Globus pallidus (tissue), 1 donor: ENCODE measurements at regions not wholly inside any gene's neighbourhood (a gene's known extent, or its start where the extent isn't known, plus 50 kb on each side); places are given as distances from the start of the nearest gene placed in this dataset.

ENCODE experiments used
- DNase-seq: peaks from one replicate; pipeline ENCODE4 v3.0.0-alpha.2; 2015; ENCODE audit warnings: low spot score

- DNase-seq = no peak
These were observed 295.6 kb downstream of the PCNX1 start for GRCh38 chr14:71202881-71203280.

DNA sequence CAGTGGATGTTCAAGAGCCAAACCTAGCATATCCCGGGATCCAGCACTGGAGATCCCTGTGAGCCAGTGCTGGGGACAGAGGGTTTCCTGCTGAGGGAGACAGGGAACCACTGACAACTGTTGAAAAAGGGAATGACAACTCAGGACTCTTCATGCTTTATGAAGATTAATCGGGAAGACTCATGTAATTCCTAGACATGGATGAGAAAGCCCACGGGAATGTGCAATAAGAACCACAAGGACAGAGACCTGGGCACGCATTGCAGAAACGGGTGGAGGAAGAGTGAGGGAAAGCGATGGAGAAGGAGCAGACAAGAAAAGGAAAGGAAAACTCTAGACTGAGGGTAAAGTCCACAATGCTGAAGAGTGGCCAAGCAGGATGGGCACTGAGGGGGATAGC is 296.0 kb downstream of the PCNX1 start:
- no peak for DNase-seq

DNA sequence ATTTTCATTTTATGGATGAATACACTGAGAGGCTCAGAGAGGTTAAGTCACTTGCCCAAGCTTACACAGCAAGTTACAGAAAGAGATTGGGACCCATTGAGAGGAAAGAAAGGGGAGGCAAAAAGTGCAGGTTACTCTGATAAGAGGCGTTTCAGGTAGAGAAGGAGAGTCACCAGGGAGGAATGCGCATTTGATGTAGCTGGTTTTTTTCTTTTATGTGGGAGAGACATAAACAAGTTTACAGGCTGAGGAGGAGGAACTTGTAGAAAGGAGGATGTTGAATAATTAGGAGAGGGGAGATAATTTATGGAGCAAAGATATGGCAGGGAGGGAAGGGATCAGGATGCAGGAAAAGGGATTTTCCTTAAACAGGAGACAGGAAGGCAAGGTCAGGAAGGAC is 297.0 kb downstream of the PCNX1 start:
- DNase-seq = no peak

GRCh38 chr14:71204768-71205167 is 297.5 kb downstream of the PCNX1 start:
- no peak for DNase-seq

- no peak for DNase-seq
These were observed 298.9 kb downstream of the PCNX1 start for GRCh38 chr14:71206123-71206522.

- DNase-seq = no peak
These were observed 299.6 kb downstream of the PCNX1 start for GRCh38 chr14:71206766-71207371.

DNA sequence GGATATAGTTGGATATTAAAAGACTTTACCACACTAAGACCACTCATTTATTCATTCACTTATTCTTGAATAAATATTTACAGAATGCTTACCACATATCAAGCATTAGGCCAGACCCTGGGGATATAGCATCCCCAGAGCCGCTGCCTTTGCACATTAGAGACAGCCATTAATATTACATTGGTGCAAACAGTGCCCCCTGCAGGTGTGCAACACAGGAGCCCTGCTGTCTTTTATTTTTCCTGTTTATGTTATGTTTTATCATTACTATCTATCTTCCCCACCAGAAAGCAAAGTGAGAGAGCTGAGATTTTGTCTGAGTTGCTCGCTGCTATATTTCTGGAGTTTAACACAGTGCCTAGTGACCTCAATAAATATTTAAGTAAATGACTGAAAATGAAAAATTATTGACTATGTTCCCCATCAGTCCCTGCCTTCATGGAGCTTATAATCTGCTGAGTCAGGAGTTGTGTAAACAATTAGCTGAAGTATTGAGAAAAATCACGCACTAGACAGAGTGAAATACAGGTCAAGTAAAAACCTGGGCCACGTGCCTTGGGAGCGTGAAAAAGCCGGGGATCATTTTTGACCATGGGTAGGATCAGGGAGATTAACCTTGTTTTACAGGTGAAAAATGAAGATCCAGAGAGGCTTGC is 301.6 kb downstream of the PCNX1 start:
- no peak for DNase-seq

- no peak for DNase-seq
These were observed 302.6 kb downstream of the PCNX1 start for GRCh38 chr14:71209888-71210287.

- DNase-seq = no peak
These were observed 304.8 kb downstream of the PCNX1 start for GRCh38 chr14:71212093-71212492.

DNA sequence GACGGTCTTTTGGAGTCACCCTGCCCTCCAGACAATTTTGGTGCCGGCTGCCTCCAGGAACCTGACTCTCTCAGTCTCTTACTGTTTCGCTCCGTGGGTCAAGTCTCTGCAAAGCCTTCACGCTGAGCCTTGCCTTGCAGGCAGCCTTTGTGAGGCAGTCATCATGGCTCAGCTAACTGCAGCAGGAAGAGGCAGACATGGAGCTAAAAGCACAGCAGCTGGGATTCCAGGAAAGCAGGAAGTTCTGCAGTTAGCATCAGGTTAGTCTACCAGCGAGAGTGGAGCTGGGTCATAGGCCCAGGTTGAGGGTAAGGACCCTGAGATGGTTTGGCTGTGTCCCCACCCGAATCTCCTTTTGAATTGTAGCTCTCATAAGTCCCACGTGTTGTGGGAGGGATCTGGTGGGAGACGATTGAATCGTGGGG is 305.4 kb downstream of the PCNX1 start:
- DNase-seq = no peak

GRCh38 chr14:71214241-71214640 is 307.0 kb downstream of the PCNX1 start:
- no peak for DNase-seq

GRCh38 chr14:71220462-71220861 is 313.2 kb downstream of the PCNX1 start:
- DNase-seq = no peak

- DNase-seq = no peak
These were observed 313.9 kb downstream of the PCNX1 start for GRCh38 chr14:71221119-71221518.

- no peak for DNase-seq
These were observed 317.9 kb downstream of the PCNX1 start for GRCh38 chr14:71225113-71225512.

GRCh38 chr14:71228711-71229110 is 321.5 kb downstream of the PCNX1 start:
- no peak for DNase-seq

- DNase-seq = no peak
These were observed 322.6 kb downstream of the PCNX1 start for GRCh38 chr14:71229875-71230274.

GRCh38 chr14:71230897-71231296 is 323.6 kb downstream of the PCNX1 start:
- no peak for DNase-seq

DNA sequence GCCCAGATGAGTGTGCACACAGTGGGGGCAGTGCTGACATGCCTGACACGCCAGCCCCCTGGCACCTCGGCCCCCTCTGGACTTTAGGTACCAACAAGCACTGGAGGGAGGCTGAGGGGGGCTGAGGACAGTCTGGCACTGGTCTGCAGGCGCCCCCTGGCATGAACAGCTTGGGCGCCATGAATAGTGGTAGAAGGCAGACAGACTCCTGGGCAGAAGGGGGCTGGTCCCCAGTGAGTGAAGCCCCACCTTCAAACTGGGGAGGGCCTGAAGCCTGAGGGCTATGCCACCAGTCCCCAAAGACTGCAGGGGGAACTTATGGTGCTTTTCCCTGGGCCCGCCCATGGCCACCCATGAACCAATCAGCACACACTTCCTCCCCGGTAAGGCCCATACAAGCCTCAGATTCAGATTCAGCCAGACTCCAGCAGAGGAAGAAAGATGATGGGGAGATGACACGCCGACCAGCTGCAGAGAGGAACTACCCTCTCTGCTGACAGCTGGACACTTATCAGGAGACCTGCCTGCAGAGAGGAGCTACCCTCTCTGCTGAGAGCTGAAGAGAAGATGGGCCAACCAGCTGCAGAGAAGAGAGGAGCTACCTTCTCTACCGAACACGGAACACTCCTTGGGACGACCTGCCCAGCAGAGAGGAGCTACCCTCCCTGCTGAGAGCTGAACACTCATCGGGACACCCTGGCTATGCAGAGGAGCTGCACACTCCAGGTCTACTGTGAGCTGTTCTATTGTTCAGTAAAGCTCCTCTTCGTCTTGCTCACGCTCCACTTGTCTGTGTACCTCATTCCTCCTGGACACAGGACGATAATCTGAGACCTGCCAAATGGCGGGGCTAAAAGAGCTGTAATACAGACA is 324.5 kb downstream of the PCNX1 start:
- DNase-seq = no peak

DNA sequence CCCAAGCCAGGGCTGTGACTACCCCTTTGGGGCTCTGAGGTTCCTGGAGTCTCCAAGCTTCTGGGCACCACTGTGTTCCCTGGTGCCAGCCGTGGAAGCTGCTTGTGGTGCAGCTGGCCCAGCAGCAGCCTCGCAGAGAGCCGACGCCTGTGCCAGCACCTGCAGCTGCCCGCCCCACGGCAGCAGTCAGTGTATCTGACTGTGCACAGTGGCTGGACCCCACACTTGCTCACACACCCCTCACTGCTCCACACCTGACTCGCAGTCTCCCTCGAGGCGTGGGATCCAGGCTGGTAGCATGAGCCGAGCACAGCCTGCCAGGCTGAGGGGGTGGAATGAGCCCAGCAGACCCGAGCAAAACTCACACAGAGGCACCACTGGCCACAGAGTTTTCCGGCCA is 325.2 kb downstream of the PCNX1 start:
- DNase-seq = no peak

DNA sequence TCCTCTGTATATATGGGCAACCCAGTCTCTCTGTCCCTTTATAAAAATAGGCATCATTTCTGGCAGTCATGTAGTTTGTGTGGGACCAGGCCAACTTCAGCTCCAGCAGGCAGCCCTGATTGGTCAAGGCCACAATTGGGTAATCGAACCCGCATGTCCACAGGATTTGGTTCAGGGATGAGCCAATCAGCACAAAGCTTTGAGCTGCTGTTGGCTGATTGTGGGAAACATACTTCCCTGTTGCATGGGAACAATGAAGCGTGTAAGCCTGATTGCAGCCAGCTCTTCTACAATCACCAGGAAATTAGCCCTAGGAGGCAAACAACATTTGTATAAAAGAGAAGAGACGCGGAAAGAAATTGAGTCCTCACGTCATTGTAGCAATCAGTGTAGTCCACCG is 328.6 kb downstream of the PCNX1 start:
- DNase-seq = peak; percentile 64

DNA sequence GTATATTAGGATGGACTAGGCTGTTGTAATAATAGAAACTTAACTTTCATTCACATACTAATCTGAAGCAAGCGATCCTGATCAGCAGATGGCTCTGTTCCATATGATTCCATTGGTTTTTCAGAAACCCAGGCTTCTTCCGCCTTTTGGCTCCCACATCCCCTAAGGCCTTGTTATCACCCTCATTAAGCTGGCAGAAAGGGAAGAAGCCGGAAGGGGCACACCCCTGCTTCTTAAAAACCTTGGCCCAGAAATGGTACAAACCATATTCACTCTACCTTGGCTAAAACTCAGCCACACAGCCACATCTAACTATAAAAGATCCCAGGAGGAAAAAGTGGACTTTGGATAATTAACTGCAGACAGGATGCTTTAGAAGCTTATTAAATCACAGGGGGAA is 329.2 kb downstream of the PCNX1 start:
- no peak for DNase-seq

GRCh38 chr14:71237556-71237955 is 330.3 kb downstream of the PCNX1 start:
- DNase-seq = no peak

- DNase-seq = no peak
These were observed 331.6 kb downstream of the PCNX1 start for GRCh38 chr14:71238835-71239234.
